IMR-90 (cell line): ENCODE measurements at regions not wholly inside any gene's neighbourhood (a gene's known extent, or its start where the extent isn't known, plus 50 kb on each side); places are given as distances from the start of the nearest gene placed in this dataset.

ENCODE experiments used
- ATAC-seq: fragments of 200-7000 bp; cut with Tn5 transposase; 2 replicates; pipeline ENCODE4 v1.9.1; 2020; ENCODE audit warnings: low read depth, mild to moderate bottlenecking, moderate library complexity
- BruUV-seq: library from RNA; stranded (reverse); fragments of 400-500 nt; replicated peaks from 2 replicates; lab custom pipeline; 2021; lab: Mats Ljungman, UMichigan
- CTCF ChIA-PET: fragments of 300-600 bp; formaldehyde crosslinking; extraction: SDS; loops from one replicate; lab custom pipeline; 2021; ENCODE audit warnings: antibody characterized with exemption; lab: Yijun Ruan, JAX
- POLR2A ChIA-PET: fragments of 300-600 bp; sonication (Branson Sonifier 250); formaldehyde crosslinking; loops from one replicate; lab custom pipeline; 2022; ENCODE audit warnings: antibody characterized with exemption; ENCODE audit not compliant: unreplicated experiment; lab: Charles Lee
- DNase-seq: peaks from one replicate; pipeline ENCODE4 v3.0.0; 2013
- H2AFZ ChIP-seq: replicated peaks from 2 replicates; pipeline ENCODE3; 2013; ENCODE audit warnings: low read length, mild to moderate bottlenecking; ENCODE audit not compliant: poor library complexity
- H2AK5ac ChIP-seq: 2 replicates; pipeline ENCODE4 v1.6.1; 2013; ENCODE audit warnings: low read depth, low read length, inconsistent platforms
- H2AK9ac ChIP-seq: replicated peaks from 2 replicates; pipeline ENCODE3; 2013; ENCODE audit warnings: mild to moderate bottlenecking, low read depth, low read length, moderate library complexity; ENCODE audit not compliant: poor library complexity
- H2BK120ac ChIP-seq: 2 replicates; pipeline ENCODE4 v1.6.1; 2013; ENCODE audit warnings: low read depth, low read length, inconsistent platforms
- H2BK15ac ChIP-seq: 3 replicates; pipeline ENCODE4 v1.6.1; 2013; ENCODE audit warnings: low read depth, low read length, inconsistent platforms
- H2BK20ac ChIP-seq: 2 replicates; pipeline ENCODE4 v1.6.1; 2013; ENCODE audit warnings: low read depth, mild to moderate bottlenecking, inconsistent platforms, low read length, moderate library complexity
- H2BK5ac ChIP-seq: 2 replicates; pipeline ENCODE4 v1.6.1; 2013; ENCODE audit warnings: mild to moderate bottlenecking, low read depth, low read length, inconsistent platforms; ENCODE audit not compliant: poor library complexity, severe bottlenecking
- H3K14ac ChIP-seq: replicated peaks from 2 replicates; pipeline ENCODE4 v1.6.1; 2013; ENCODE audit warnings: low read depth, low read length, inconsistent platforms
- H3K18ac ChIP-seq: 2 replicates; pipeline ENCODE4 v1.6.1; 2013; ENCODE audit warnings: low read depth, low read length, control low read depth
- H3K23ac ChIP-seq: 2 replicates; pipeline ENCODE4 v1.6.1; 2013; ENCODE audit warnings: low read depth, low read length, inconsistent platforms
- H3K27ac ChIP-seq: 2 replicates; pipeline ENCODE4 v1.5.1; 2013; ENCODE audit warnings: mild to moderate bottlenecking, control low read depth, low read length; ENCODE audit not compliant: insufficient read depth
- H3K27me3 ChIP-seq: 2 replicates; pipeline ENCODE4 v1.6.1; 2013; ENCODE audit warnings: low read length; ENCODE audit not compliant: control insufficient read depth, insufficient read depth
- H3K36me3 ChIP-seq: 2 replicates; pipeline ENCODE4 v1.6.1; 2013; ENCODE audit warnings: low read length, mixed read lengths; ENCODE audit not compliant: control insufficient read depth, insufficient read depth
- H3K4ac ChIP-seq: 2 replicates; pipeline ENCODE4 v1.6.1; 2013; ENCODE audit warnings: low read depth, low read length, inconsistent platforms
- H3K4me1 ChIP-seq: 2 replicates; pipeline ENCODE4 v1.6.1; 2013; ENCODE audit warnings: low read length, mixed read lengths; ENCODE audit not compliant: control insufficient read depth, insufficient read depth
- H3K4me2 ChIP-seq: 2 replicates; pipeline ENCODE4 v1.6.1; 2013; ENCODE audit warnings: low read depth, mild to moderate bottlenecking, control low read depth, low read length, moderate library complexity
- H3K4me3 ChIP-seq: 2 replicates; pipeline ENCODE4 v1.5.1; 2013; ENCODE audit warnings: low read depth, mild to moderate bottlenecking, control low read depth, low read length, moderate library complexity; ENCODE audit not compliant: insufficient read depth
- H3K56ac ChIP-seq: 2 replicates; pipeline ENCODE4 v1.6.1; 2013; ENCODE audit warnings: low read length, inconsistent platforms; ENCODE audit not compliant: insufficient read depth; ENCODE audit errors: extremely low read depth
- H3K79me1 ChIP-seq, 2 experiments: 2 replicates each; pipeline ENCODE4 v1.6.1; 2013; ENCODE audit warnings: low read length in 2 of 2, inconsistent platforms in 1 of 2, low read depth in 1 of 2
- H3K9ac ChIP-seq: 2 replicates; pipeline ENCODE4 v1.6.1; 2013; ENCODE audit warnings: low read depth, low read length, control low read depth
- H3K9me1 ChIP-seq: 2 replicates; pipeline ENCODE4 v1.6.1; 2013; ENCODE audit warnings: low read length, inconsistent platforms; ENCODE audit not compliant: insufficient read depth
- H3K9me3 ChIP-seq: 2 replicates; pipeline ENCODE4 v1.6.1; 2013; ENCODE audit warnings: low read length; ENCODE audit not compliant: control insufficient read depth, insufficient read depth
- H4K20me1 ChIP-seq: 2 replicates; pipeline ENCODE4 v1.6.1; 2013; ENCODE audit warnings: low read length, inconsistent platforms; ENCODE audit not compliant: insufficient read depth
- H4K5ac ChIP-seq: 2 replicates; pipeline ENCODE4 v1.6.1; 2013; ENCODE audit warnings: mild to moderate bottlenecking, low read depth, low read length, control low read depth
- H4K8ac ChIP-seq, 2 experiments: 2 replicates each; pipeline ENCODE4 v1.6.1; 2013; ENCODE audit warnings: low read depth in 2 of 2, low read length in 2 of 2, control low read depth in 1 of 2, inconsistent platforms in 1 of 2
- H4K91ac ChIP-seq: 2 replicates; pipeline ENCODE4 v1.6.1; 2013; ENCODE audit warnings: low read depth, low read length, inconsistent platforms; ENCODE audit not compliant: insufficient read depth
- BHLHE40 ChIP-seq: fragments of 150-350 bp; IDR thresholded peaks from 2 replicates; pipeline ENCODE4 v1.6.1; 2016; ENCODE audit warnings: mild to moderate bottlenecking, low read depth, low read length
- CEBPB ChIP-seq: IDR thresholded peaks from 2 replicates; pipeline ENCODE4 v1.6.1; 2012; ENCODE audit warnings: low read depth, low read length, improper control_type of control experiment
- CHD1 ChIP-seq: IDR thresholded peaks from 2 replicates; pipeline ENCODE4 v1.6.1; 2012; ENCODE audit warnings: low read depth, low read length, improper control_type of control experiment
- CTCF ChIP-seq: conservative IDR thresholded peaks from 2 replicates; pipeline ENCODE4 v1.5.1; 2012; ENCODE audit warnings: mild to moderate bottlenecking, low read depth, low read length, improper control_type of control experiment
- ELK1 ChIP-seq: fragments of 150-350 bp; IDR thresholded peaks from 2 replicates; pipeline ENCODE4 v1.6.1; 2016; ENCODE audit warnings: low read depth, mild to moderate bottlenecking, low read length, moderate library complexity, borderline replicate concordance
- FOS ChIP-seq: fragments of 150-350 bp; IDR thresholded peaks from 2 replicates; pipeline ENCODE4 v1.6.1; 2016; ENCODE audit warnings: low read depth, low read length
- MAFK ChIP-seq: IDR thresholded peaks from 2 replicates; pipeline ENCODE4 v1.6.1; 2012; ENCODE audit warnings: low read depth, low read length, improper control_type of control experiment
- MAZ ChIP-seq: IDR thresholded peaks from 2 replicates; pipeline ENCODE4 v1.6.1; 2012; ENCODE audit warnings: low read depth, mild to moderate bottlenecking, low read length, improper control_type of control experiment, moderate library complexity, borderline replicate concordance
- MXI1 ChIP-seq: IDR thresholded peaks from 2 replicates; pipeline ENCODE4 v1.6.1; 2012; ENCODE audit warnings: low read depth, mild to moderate bottlenecking, low read length, moderate library complexity, borderline replicate concordance
- NFE2L2 ChIP-seq: fragments of 150-350 bp; IDR thresholded peaks from 2 replicates; pipeline ENCODE4 v1.6.1; 2016; ENCODE audit warnings: low read depth, mild to moderate bottlenecking, low read length
- POLR2A ChIP-seq: IDR thresholded peaks from 2 replicates; pipeline ENCODE4 v1.6.1; 2012; ENCODE audit warnings: mild to moderate bottlenecking, low read depth, low read length
- RAD21 ChIP-seq: IDR thresholded peaks from 2 replicates; pipeline ENCODE4 v1.6.1; 2012; ENCODE audit warnings: low read length, improper control_type of control experiment
- RCOR1 ChIP-seq: IDR thresholded peaks from 2 replicates; pipeline ENCODE4 v1.6.1; 2012; ENCODE audit warnings: mild to moderate bottlenecking, low read length, improper control_type of control experiment; ENCODE audit not compliant: insufficient replicate concordance
- RFX5 ChIP-seq: IDR thresholded peaks from 2 replicates; pipeline ENCODE4 v1.8.0; 2012; ENCODE audit warnings: low read depth, mild to moderate bottlenecking, low read length, moderate library complexity
- SMC3 ChIP-seq: fragments of 150-350 bp; IDR thresholded peaks from 2 replicates; pipeline ENCODE4 v1.6.1; 2016; ENCODE audit warnings: low read depth, mild to moderate bottlenecking, antibody characterized with exemption, low read length, moderate library complexity
- WGBS, 2 experiments: methylation state at CpG; one replicate each; pipeline versions ENCODE4 v1.1.5 to v1.1.7; 2013; ENCODE audit warnings: missing lambda C conversion rate in 2 of 2; ENCODE audit not compliant: insufficient read length in 1 of 2; ENCODE audit errors: extremely low coverage in 2 of 2; 5-methylcytosine and 5-hydroxymethylcytosine counted together
- dilution Hi-C: fragments of 300-500 bp; cut with HindIII; formaldehyde crosslinking; loops from one replicate; pipeline ENCODE4 v1.14.3; 2018; ENCODE audit warnings: low sequenced_read_pairs; ENCODE audit not compliant: unreplicated experiment
- in situ Hi-C: fragments of 300-500 bp; cut with MboI; formaldehyde crosslinking; loops from 3 replicates; pipeline ENCODE4 v1.14.3; 2019; ENCODE audit warnings: low sequenced_read_pairs, inconsistent platforms, mixed read lengths
- intact Hi-C: fragments of 100-400 bp; cut with micrococcal nuclease; formaldehyde crosslinking; loops from 2 replicates; pipeline ENCODE4 v1.10.0; 2022

- Histone ChIP-seq H3K9me3 (no peaks in the 10 kb centered on the region), H3K4ac (0 out of 2 replicates have a peak overlapping the region, but pooled peaks have one; percentile 9), H4K8ac (no peak overlapping the region), H3K23ac (no peak overlapping the region), H2BK15ac (no peak overlapping the region), H3K56ac (no peak overlapping the region), H4K5ac (no peak overlapping the region), H3K36me3 (no peaks in the 10 kb centered on the region), H4K91ac (no peak overlapping the region), H3K4me1 (peaks cover 17% of the 10 kb centered on the region), H2AK9ac (no peak overlapping the region), H3K18ac (no peak overlapping the region), H3K9me1 (peaks cover 4% of the 10 kb centered on the region; the same call in 1 of the 2 replicates), H2AFZ (no peak overlapping the region), H3K79me1 (no peaks in the 10 kb centered on the region), H2BK20ac (no peak overlapping the region), H3K4me3 (no peak overlapping the region), H2AK5ac (peak overlapping the region; percentile 38; the same call in 1 of the 2 replicates), H3K4me2 (no peak overlapping the region), H4K20me1 (no peaks in the 10 kb centered on the region), H2BK5ac (no peak overlapping the region), H3K27me3 (no peaks in the 10 kb centered on the region), H3K9ac (no peak overlapping the region), H3K27ac (no peak overlapping the region), H2BK120ac (no peak overlapping the region), H3K14ac (no peak overlapping the region)
- no peak for DNase-seq
- ChIA-PET POLR2A (interaction anchor here (0.6 kb wide), 1 partner anchor 43 kb away, joined by 4 read pairs; no protein-coding TSS in a partner anchor), CTCF (no interaction called here)
- WGBS, 2 experiments, result 86% methylated on average over 2 of the region's 11 CpGs; no CpG with 5 or more reads in 1 of the 2 experiments
- TF ChIP-seq CEBPB (no peak), POLR2A (no peak), RCOR1 (no peak), RAD21 (no peak), CTCF (no peak), SMC3 (no peak), MAZ (no peak), RFX5 (no peak), BHLHE40 (no peak), ELK1 (no peak), NFE2L2 (no peak), MXI1 (no peak), CHD1 (no peak), FOS (no peak), MAFK (no peak)
- in situ Hi-C loops, result no loop called here
- dilution Hi-C loops, result no loop called here
- BruUV-seq, result no TSS peak
- no peak for ATAC-seq
- intact Hi-C loops, result no loop called here
Observed at GRCh38 chr21:29233611-29234540, 64.8 kb upstream of the BACH1 start.
